IPS DF 4.7 (cell line): ENCODE measurements at regions not wholly inside any gene's neighbourhood (a gene's known extent, or its start where the extent isn't known, plus 50 kb on each side); places are given as distances from the start of the nearest gene placed in this dataset.

ENCODE experiments used
- DNase-seq: peaks from one replicate; pipeline ENCODE4 v3.0.0-alpha.2; 2013; ENCODE audit warnings: low spot score; ENCODE audit errors: extremely low read depth

GRCh38 chr4:98765771-98766170, 107.4 kb upstream of the TSPAN5 start:
- no peak for DNase-seq

GRCh38 chr4:98758182-98758581, 99.8 kb upstream of the TSPAN5 start:
- DNase-seq, result no peak

GRCh38 chr4:98754736-98755135, 96.3 kb upstream of the TSPAN5 start:
- DNase-seq, result no peak

GRCh38 chr4:98749206-98749605, 90.8 kb upstream of the TSPAN5 start:
- no peak for DNase-seq

GRCh38 chr4:98748609-98749008, 90.2 kb upstream of the TSPAN5 start:
- DNase-seq, result no peak

- DNase-seq, result no peak
Measured at GRCh38 chr4:98747393-98748091, 89.1 kb upstream of the TSPAN5 start.

- no peak for DNase-seq
Measured at GRCh38 chr4:98746936-98747335, 88.5 kb upstream of the TSPAN5 start.

GRCh38 chr4:98746530-98746929, 88.1 kb upstream of the TSPAN5 start:
- no peak for DNase-seq

GRCh38 chr4:98745366-98745765, 87.0 kb upstream of the TSPAN5 start:
- DNase-seq, result no peak

GRCh38 chr4:98744372-98745150, 86.2 kb upstream of the TSPAN5 start:
- no peak for DNase-seq

- DNase-seq, result no peak
Measured at GRCh38 chr4:98741952-98742351, 83.5 kb upstream of the TSPAN5 start.

- DNase-seq, result no peak
Measured at GRCh38 chr4:98739751-98740150, 81.3 kb upstream of the TSPAN5 start.

- DNase-seq, result no peak
Measured at GRCh38 chr4:98733601-98734000, 75.2 kb upstream of the TSPAN5 start.

- no peak for DNase-seq
Measured at GRCh38 chr4:98728871-98729270, 70.5 kb upstream of the TSPAN5 start.

- DNase-seq, result no peak
Measured at GRCh38 chr4:98728433-98728832, 70.0 kb upstream of the TSPAN5 start.

- no peak for DNase-seq
Measured at GRCh38 chr4:98722000-98722399, 63.6 kb upstream of the TSPAN5 start.

- DNase-seq, result no peak
Measured at GRCh38 chr4:98720871-98721480, 62.6 kb upstream of the TSPAN5 start.

- no peak for DNase-seq
Measured at GRCh38 chr4:98716796-98717195, 58.4 kb upstream of the TSPAN5 start.

GRCh38 chr4:98712607-98713006, 54.2 kb upstream of the TSPAN5 start:
- DNase-seq, result no peak

GRCh38 chr4:98711526-98711925, 53.1 kb upstream of the TSPAN5 start:
- no peak for DNase-seq

GRCh38 chr4:98710831-98711230, 52.4 kb upstream of the TSPAN5 start:
- DNase-seq, result no peak
